ENCODE measurements at regions not wholly inside any gene's neighbourhood (a gene's known extent, or its start where the extent isn't known, plus 50 kb on each side); places are given as distances from the start of the nearest gene placed in this dataset.

DNA sequence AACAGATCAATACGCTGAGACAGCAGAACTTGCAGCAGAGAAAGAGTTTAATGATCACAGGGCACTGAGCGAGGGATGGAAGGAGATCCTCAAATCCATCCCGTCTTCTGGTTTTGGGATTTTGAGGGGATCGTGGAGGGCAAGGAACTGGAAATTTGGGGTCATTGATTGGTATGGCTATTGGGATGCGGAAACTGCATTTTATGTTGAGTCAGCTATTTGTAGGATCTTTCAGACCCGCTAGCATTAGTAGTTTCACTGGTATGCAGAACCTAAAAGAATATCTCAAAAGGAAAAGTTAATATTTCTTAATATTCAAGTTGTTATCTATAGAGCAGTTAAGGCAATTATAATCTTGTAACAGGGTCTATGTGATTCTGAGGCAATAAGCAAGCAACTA lies 771.7 kb upstream of the CTNND2 start:
- no peak for TF ChIP-seq YY1 (IDR thresholded peaks at IDR 0.05; ENCODE audit: insufficient read depth, insufficient read length)
- no peak for TF ChIP-seq ZNF274 (IDR thresholded peaks at IDR 0.05; ENCODE audit: low read depth, low read length)
- no peak for TF ChIP-seq SUZ12 (IDR thresholded peaks at IDR 0.05; ENCODE audit: extremely low read depth, insufficient read depth, insufficient read length)

Data from NT2/D1 (cell line).